ENCODE measurements at regions not wholly inside any gene's neighbourhood (a gene's known extent, or its start where the extent isn't known, plus 50 kb on each side); places are given as distances from the start of the nearest gene placed in this dataset.
"Not testable (repeated sequence)": the region's sequence is repeated elsewhere in the genome, so short reads cannot be mapped to it uniquely, and the experiment has no call there.

GRCh38 chr5:77908787-77909186 lies 132.6 kb upstream of the TBCA start:
- no peak for DNase-seq

- DNase-seq: no peak
These were observed 131.6 kb upstream of the TBCA start for GRCh38 chr5:77907786-77908185.

- no peak for DNase-seq
These were observed 130.7 kb upstream of the TBCA start for GRCh38 chr5:77906806-77907205.

GRCh38 chr5:77904362-77904761 lies 128.2 kb upstream of the TBCA start:
- no peak for DNase-seq

GRCh38 chr5:77900691-77901090 lies 124.6 kb upstream of the TBCA start:
- DNase-seq: no peak

- DNase-seq: no peak
These were observed 122.2 kb upstream of the TBCA start for GRCh38 chr5:77898385-77898784.

GRCh38 chr5:77896338-77896737 lies 120.2 kb upstream of the TBCA start:
- no peak for DNase-seq

- DNase-seq: not testable (repeated sequence)
These were observed 118.0 kb upstream of the TBCA start for GRCh38 chr5:77894103-77894502.

- no peak for DNase-seq
These were observed 117.2 kb upstream of the TBCA start for GRCh38 chr5:77893225-77893860.

GRCh38 chr5:77892061-77893010 lies 116.2 kb upstream of the TBCA start:
- peak; percentile 3 for DNase-seq

- DNase-seq: no peak
These were observed 109.4 kb upstream of the TBCA start for GRCh38 chr5:77885519-77885918.

- DNase-seq: no peak
These were observed 106.6 kb upstream of the TBCA start for GRCh38 chr5:77882670-77883257.

GRCh38 chr5:77881528-77881927 lies 105.4 kb upstream of the TBCA start:
- no peak for DNase-seq

- no peak for DNase-seq
These were observed 101.6 kb upstream of the TBCA start for GRCh38 chr5:77877516-77878355.

GRCh38 chr5:77876862-77877502 lies 100.8 kb upstream of the TBCA start:
- no peak for DNase-seq

GRCh38 chr5:77876316-77876715 lies 100.2 kb upstream of the TBCA start:
- no peak for DNase-seq

- DNase-seq: no peak
These were observed 98.6 kb upstream of the TBCA start for GRCh38 chr5:77874691-77875090.

- DNase-seq: no peak
These were observed 97.1 kb upstream of the TBCA start for GRCh38 chr5:77873239-77873638.

- DNase-seq: no peak
These were observed 95.8 kb upstream of the TBCA start for GRCh38 chr5:77871946-77872345.

GRCh38 chr5:77871016-77871415 lies 94.9 kb upstream of the TBCA start:
- no peak for DNase-seq

GRCh38 chr5:77869116-77869798 lies 93.1 kb upstream of the TBCA start:
- DNase-seq: peak; percentile 1

GRCh38 chr5:77867914-77868313 lies 91.8 kb upstream of the TBCA start:
- DNase-seq: no peak
